ENCODE measurements at regions not wholly inside any gene's neighbourhood (a gene's known extent, or its start where the extent isn't known, plus 50 kb on each side); places are given as distances from the start of the nearest gene placed in this dataset.

GRCh38 chr6:146891615-146892265 lies 293.0 kb downstream of the ADGB start:
- no peak for TF ChIP-seq EP300 (IDR thresholded peaks at IDR 0.05)
- no peak for TF ChIP-seq CTCF (IDR thresholded peaks at IDR 0.05)
- TF ChIP-seq POLR2AphosphoS5 (IDR thresholded peaks at IDR 0.05), result no peak
- no peak for TF ChIP-seq POLR2A (IDR thresholded peaks at IDR 0.05; ENCODE audit: low read depth)
